ENCODE measurements at regions not wholly inside any gene's neighbourhood (a gene's known extent, or its start where the extent isn't known, plus 50 kb on each side); places are given as distances from the start of the nearest gene placed in this dataset.
"Not testable (repeated sequence)": the region's sequence is repeated elsewhere in the genome, so short reads cannot be mapped to it uniquely, and the experiment has no call there.

DNA sequence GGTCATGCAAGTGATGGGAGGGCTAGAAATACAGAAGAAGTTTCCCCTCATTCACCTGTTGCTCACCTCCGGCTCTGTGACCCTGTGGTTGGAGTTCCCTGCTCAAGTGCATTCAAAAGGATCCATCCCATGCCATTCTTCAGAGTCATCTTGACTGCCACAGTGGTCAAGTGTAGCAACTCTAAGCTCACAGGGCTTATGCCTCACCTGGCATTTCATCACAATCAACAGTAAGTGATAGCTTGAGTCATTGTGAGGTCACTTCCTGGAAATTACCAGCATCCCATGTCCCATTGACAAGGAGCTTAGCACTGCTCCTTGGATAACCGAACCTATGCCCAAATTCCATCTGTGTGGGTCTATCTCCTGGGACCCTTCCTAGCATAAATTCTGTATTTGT lies 55.6 kb downstream of the OR4C45 start:
- DNase-seq (ENCODE audit: low spot score in 2 of 2) (no peak), ATAC-seq (replicated peaks; ENCODE audit: extremely low read depth, poor library complexity, severe bottlenecking) (no peak)
- Mint-ChIP-seq H3K9me3 (peaks cover 21% of the 10 kb centered on the region), H3K4me3 (no peak overlapping the region), H3K27me3 (no peaks in the 10 kb centered on the region), H3K27ac (ENCODE audit: low read depth) (no peak overlapping the region), H3K4me1 (no peaks in the 10 kb centered on the region), H3K36me3 (ENCODE audit: insufficient read depth) (peaks cover 2% of the 10 kb centered on the region)

DNA sequence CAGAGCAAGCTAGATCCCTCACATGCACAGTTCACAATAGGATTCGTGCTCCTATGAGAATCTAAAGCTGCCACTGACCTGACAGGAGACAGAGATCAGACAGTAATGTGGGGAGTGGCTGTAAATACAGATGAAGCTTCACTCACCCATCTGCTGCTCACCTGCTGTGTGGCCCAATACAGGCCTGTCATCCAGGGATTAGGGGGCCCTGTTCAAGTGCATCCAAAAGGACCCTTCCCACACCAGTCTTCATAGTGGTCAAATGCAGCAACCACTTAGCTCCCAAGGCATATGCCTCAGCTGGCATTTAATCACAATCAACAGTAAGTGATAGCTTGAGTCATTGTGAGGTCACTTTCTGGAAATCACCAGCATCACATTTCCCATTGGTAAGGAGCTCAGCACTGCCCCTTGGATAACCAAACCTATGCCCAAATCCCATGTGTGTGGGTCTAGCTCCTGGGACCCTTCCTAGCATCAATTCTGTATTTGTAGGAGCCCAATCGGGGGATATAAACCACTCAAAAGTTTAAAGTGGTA lies 65.6 kb downstream of the OR4C45 start:
- no peak overlapping the region for H3K4me3 Mint-ChIP-seq
- no peaks in the 10 kb centered on the region for H3K27me3 Mint-ChIP-seq
- H3K4me1 Mint-ChIP-seq: no peaks in the 10 kb centered on the region
- H3K27ac Mint-ChIP-seq (ENCODE audit: low read depth): no peak overlapping the region
- H3K36me3 Mint-ChIP-seq (ENCODE audit: insufficient read depth): no peaks in the 10 kb centered on the region
- ATAC-seq (replicated peaks; ENCODE audit: extremely low read depth, poor library complexity, severe bottlenecking): no peak
- DNase-seq (ENCODE audit: low spot score in 2 of 2): no peak
- H3K9me3 Mint-ChIP-seq: no peaks in the 10 kb centered on the region

DNA sequence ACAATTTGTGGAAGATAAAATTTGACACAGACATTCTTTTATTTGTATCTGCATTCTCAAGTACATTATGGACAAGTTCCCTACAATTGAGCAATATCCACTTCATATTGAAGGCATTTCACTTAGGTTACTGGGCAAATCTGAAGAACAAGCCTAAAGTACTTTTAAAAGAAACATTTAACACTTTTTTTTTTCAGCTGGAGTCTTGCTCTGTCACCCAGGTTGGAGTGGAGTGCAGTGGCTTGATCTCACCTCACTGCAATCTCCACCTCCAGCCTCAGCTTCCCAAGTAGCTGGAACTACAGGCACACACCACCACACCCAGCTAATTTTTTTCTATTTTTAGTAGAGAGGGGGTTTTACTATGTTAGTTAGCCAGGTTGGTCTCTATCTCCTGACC lies 70.2 kb downstream of the OR4C45 start:
- H3K9me3 Mint-ChIP-seq: peaks cover under 1% of the 10 kb centered on the region
- no peak for ATAC-seq (replicated peaks; ENCODE audit: extremely low read depth, poor library complexity, severe bottlenecking)
- H3K4me1 Mint-ChIP-seq: no peaks in the 10 kb centered on the region
- H3K27me3 Mint-ChIP-seq: no peaks in the 10 kb centered on the region
- no peak overlapping the region for H3K27ac Mint-ChIP-seq (ENCODE audit: low read depth)
- no peak overlapping the region for H3K4me3 Mint-ChIP-seq
- no peaks in the 10 kb centered on the region for H3K36me3 Mint-ChIP-seq (ENCODE audit: insufficient read depth)
- no peak for DNase-seq (ENCODE audit: low spot score in 2 of 2)

DNA sequence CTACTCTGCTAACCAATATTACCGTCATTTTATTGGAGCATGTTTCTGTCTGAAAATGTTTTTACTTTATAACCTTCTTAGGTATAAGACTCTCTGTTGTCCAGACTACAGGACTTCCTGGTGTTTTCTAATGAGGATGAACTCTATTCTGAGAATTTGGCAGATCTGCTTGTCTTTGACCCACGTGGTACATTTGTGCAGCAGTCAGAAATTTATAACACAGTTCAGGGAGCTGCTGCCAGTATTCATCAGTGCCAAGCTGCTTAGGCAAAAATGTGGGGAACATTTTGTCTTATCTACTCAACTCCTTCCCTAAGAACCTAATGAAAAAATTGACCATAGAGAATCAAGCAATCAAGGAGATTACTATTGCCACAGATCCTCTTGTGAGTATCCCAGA lies 108.0 kb downstream of the OR4C45 start:
- not testable (repeated sequence) for H3K27me3 Mint-ChIP-seq; H3K36me3 Mint-ChIP-seq (ENCODE audit: insufficient read depth); ATAC-seq (replicated peaks; ENCODE audit: extremely low read depth, poor library complexity, severe bottlenecking); H3K27ac Mint-ChIP-seq (ENCODE audit: low read depth); H3K4me1 Mint-ChIP-seq; H3K4me3 Mint-ChIP-seq; DNase-seq (ENCODE audit: low spot score in 2 of 2)
- peaks cover 14% of the 10 kb centered on the region for H3K9me3 Mint-ChIP-seq

DNA sequence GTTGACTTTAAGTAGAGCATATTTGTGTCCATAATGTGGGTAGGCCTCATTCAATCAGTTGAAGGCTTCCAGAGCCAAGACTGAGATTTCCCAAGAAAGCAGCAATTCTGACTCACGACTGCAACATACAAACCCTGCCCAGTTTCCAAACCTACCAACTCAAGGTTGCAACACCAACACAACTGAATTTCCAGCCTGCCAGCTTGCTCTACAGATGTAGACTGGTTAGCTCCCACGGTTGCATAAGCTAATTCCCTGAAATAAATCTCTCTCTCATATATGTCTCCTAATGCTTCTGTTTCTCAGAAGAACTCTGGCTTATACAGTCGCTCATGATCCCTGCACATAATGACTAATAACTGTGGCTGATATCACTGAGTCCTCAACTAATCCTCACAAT lies 113.6 kb downstream of the OR4C45 start:
- DNase-seq (ENCODE audit: low spot score in 2 of 2); H3K4me1 Mint-ChIP-seq; H3K36me3 Mint-ChIP-seq (ENCODE audit: insufficient read depth); H3K4me3 Mint-ChIP-seq; H3K27me3 Mint-ChIP-seq; H3K27ac Mint-ChIP-seq (ENCODE audit: low read depth); ATAC-seq (replicated peaks; ENCODE audit: extremely low read depth, poor library complexity, severe bottlenecking): not testable (repeated sequence)
- peaks cover 23% of the 10 kb centered on the region for H3K9me3 Mint-ChIP-seq

DNA sequence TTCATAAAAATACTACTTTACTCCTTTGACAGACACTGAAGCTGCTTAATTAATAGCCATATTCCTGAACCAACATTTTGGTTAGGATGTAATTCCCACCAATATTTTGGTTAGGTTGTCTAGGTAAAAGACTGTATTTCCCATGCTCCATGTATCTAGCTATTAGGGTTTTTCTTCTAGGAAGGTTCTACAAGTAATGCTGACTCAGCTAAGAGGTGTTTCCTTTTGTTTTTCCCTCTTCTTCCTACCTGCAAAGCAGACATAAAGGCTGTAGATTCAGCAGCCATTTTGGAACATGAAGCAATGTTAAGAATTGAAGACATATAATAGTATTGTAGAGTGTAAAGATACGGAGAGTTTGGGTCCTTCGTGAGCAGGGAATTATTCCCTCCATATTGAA lies 115.3 kb downstream of the OR4C45 start:
- H3K9me3 Mint-ChIP-seq: peaks cover 38% of the 10 kb centered on the region

DNA sequence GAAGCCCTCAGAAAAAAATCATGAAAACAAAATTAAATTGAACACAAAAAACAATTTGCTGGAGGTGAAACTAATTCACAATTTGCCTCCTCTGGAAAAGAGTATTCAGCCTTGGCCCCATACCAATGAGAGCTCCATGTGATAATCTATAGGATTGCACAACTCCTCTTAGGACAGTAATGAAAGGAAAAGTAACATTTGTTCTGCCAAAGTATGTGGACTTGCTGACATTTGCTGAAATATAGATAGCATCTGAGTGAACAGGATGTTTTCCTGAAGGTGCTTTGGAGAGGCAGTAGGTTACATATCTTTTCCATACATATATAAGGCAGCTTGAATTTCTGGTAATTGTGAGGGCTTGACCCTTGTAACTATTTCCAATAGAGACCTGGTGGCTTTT lies 122.8 kb downstream of the OR4C45 start:
- no peak overlapping the region for H3K4me3 Mint-ChIP-seq
- no peaks in the 10 kb centered on the region for H3K36me3 Mint-ChIP-seq (ENCODE audit: insufficient read depth)
- no peaks in the 10 kb centered on the region for H3K4me1 Mint-ChIP-seq
- DNase-seq (ENCODE audit: low spot score in 2 of 2) (no peak), ATAC-seq (replicated peaks; ENCODE audit: extremely low read depth, poor library complexity, severe bottlenecking) (no peak)
- no peaks in the 10 kb centered on the region for H3K27me3 Mint-ChIP-seq
- no peak overlapping the region for H3K27ac Mint-ChIP-seq (ENCODE audit: low read depth)
- H3K9me3 Mint-ChIP-seq: peaks cover 45% of the 10 kb centered on the region

More for the DNA sequence above, 115.3 kb downstream of the OR4C45 start:
- not testable (repeated sequence) for H3K27me3 Mint-ChIP-seq; H3K36me3 Mint-ChIP-seq (ENCODE audit: insufficient read depth); DNase-seq (ENCODE audit: low spot score in 2 of 2); H3K27ac Mint-ChIP-seq (ENCODE audit: low read depth); ATAC-seq (replicated peaks; ENCODE audit: extremely low read depth, poor library complexity, severe bottlenecking); H3K4me1 Mint-ChIP-seq; H3K4me3 Mint-ChIP-seq

DNA sequence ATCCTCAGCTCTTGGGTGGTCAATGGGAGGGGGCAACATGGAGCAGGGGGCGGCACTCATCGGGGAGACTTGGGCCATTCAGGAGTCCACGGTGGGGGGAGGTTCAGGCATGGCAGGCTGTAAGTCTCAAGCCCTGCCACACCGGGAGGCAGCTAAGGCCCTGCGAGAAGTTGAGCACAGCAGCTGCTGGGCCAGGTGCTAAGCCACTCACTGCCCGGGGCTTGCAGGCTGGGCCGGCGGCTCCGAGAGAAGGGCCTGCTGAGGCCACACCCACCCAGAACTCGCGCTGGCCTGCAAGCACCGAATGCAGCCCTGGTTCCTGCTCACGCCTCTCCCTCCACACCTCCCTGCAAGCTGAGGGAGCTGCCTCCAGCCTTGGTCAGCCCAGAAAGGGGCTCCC lies 131.4 kb downstream of the OR4C45 start:
- peaks cover 27% of the 10 kb centered on the region for H3K9me3 Mint-ChIP-seq
- no peak overlapping the region for H3K4me3 Mint-ChIP-seq

DNA sequence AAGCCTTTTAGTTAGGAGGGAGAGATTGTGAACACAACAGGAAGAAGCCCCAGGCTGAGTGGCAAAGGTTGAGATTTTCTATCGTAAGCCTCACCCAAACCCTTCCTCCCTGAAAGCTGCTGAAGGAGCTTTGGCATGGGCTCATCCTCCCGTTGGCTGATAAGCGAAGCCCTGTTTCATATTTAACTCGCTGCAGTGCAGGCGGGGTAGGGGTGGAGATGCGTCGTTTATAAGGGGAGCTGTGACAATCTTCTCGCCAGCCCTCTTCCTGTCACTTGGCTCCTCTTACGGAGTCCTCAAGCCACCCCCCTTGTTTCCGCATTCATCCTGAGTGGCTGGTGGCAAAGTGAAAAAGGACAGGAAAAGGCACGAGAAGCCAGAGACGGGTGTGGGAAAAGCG lies 137.0 kb downstream of the OR4C45 start:
- ATAC-seq (replicated peaks; ENCODE audit: extremely low read depth, poor library complexity, severe bottlenecking) (no peak), DNase-seq (ENCODE audit: low spot score in 2 of 2) (no peak)
- Mint-ChIP-seq H3K36me3 (ENCODE audit: insufficient read depth) (no peaks in the 10 kb centered on the region), H3K4me3 (no peak overlapping the region), H3K9me3 (peaks cover 13% of the 10 kb centered on the region), H3K4me1 (no peaks in the 10 kb centered on the region), H3K27me3 (no peaks in the 10 kb centered on the region), H3K27ac (ENCODE audit: low read depth) (no peak overlapping the region)

More for the DNA sequence above, 131.4 kb downstream of the OR4C45 start:
- Mint-ChIP-seq H3K27me3 (no peaks in the 10 kb centered on the region), H3K4me1 (no peaks in the 10 kb centered on the region), H3K36me3 (ENCODE audit: insufficient read depth) (no peaks in the 10 kb centered on the region), H3K27ac (ENCODE audit: low read depth) (no peak overlapping the region)
- no peak for DNase-seq (ENCODE audit: low spot score in 2 of 2)
- ATAC-seq (replicated peaks; ENCODE audit: extremely low read depth, poor library complexity, severe bottlenecking): no peak

DNA sequence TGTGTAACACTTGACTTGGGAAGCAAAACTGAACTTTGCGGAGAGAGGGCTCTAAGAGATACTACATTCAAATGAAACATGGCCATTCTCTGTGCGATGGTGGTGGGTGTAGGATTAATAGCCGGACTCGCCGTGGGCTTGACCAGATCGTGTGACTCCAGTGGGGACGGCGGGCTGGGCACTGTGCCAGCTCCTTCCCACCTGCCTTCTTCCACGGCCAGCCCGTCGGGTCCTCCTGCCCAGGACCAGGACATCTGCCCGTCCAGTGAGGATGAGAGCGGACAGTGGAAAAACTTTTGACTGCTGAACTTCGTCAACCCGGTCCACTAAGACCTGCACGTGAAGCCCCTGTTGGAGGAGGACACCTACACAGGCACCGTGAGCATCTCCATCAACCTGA lies 137.4 kb downstream of the OR4C45 start:
- no peak overlapping the region for H3K4me3 Mint-ChIP-seq
- H3K27me3 Mint-ChIP-seq: no peaks in the 10 kb centered on the region
- ATAC-seq (replicated peaks; ENCODE audit: extremely low read depth, poor library complexity, severe bottlenecking) (no peak), DNase-seq (ENCODE audit: low spot score in 2 of 2) (no peak)
- H3K27ac Mint-ChIP-seq (ENCODE audit: low read depth): no peak overlapping the region
- H3K4me1 Mint-ChIP-seq: no peaks in the 10 kb centered on the region
- peaks cover 18% of the 10 kb centered on the region for H3K9me3 Mint-ChIP-seq
- H3K36me3 Mint-ChIP-seq (ENCODE audit: insufficient read depth): no peaks in the 10 kb centered on the region

DNA sequence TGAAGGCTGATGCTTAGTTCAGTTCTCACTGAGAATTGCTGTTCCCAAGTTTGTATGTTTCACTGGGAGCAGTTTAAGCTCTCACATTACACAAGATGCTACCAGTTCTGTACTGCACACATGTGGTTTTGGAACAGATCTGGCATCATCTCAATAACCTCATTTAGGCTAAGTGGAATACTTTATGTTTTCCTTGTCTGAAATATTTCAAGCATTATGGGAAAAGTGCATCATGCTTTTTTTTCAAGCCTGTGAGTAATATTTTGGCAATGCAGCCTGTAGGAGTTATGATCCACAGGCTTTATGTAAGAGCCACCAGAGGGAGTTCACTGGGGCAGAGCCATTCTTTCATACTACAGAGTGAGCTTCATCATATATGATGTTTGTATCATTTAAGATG lies 141.5 kb downstream of the OR4C45 start:
- no peaks in the 10 kb centered on the region for H3K27me3 Mint-ChIP-seq
- no peak overlapping the region for H3K4me3 Mint-ChIP-seq
- no peaks in the 10 kb centered on the region for H3K4me1 Mint-ChIP-seq
- ATAC-seq (replicated peaks; ENCODE audit: extremely low read depth, poor library complexity, severe bottlenecking): no peak
- H3K36me3 Mint-ChIP-seq (ENCODE audit: insufficient read depth): no peaks in the 10 kb centered on the region
- H3K9me3 Mint-ChIP-seq: peaks cover 18% of the 10 kb centered on the region
- H3K27ac Mint-ChIP-seq (ENCODE audit: low read depth): no peak overlapping the region
- DNase-seq (ENCODE audit: low spot score in 2 of 2): no peak

DNA sequence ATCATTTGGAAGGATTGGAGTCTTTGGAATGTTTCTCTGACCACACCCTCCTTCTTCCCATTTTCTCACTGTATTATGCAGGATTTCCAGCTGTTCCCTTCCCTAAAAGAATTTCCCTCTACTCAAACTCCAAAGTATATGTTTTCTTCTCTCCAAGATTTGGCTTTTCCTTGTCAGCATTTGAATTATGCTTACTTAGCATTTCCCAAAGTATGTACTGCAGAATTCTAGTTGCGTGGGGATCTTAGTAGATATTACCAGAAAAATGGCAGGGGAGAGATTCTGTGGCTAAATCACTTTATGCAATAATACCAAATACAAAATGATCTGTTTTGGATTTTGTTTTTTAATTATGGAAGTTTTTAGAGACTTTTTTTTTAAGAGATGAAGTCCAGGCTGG lies 142.3 kb downstream of the OR4C45 start:
- no peak overlapping the region for H3K4me3 Mint-ChIP-seq
- no peak overlapping the region for H3K27ac Mint-ChIP-seq (ENCODE audit: low read depth)
- ATAC-seq (replicated peaks; ENCODE audit: extremely low read depth, poor library complexity, severe bottlenecking) (no peak), DNase-seq (ENCODE audit: low spot score in 2 of 2) (no peak)
- H3K36me3 Mint-ChIP-seq (ENCODE audit: insufficient read depth): no peaks in the 10 kb centered on the region
- no peaks in the 10 kb centered on the region for H3K4me1 Mint-ChIP-seq
- no peaks in the 10 kb centered on the region for H3K27me3 Mint-ChIP-seq
- H3K9me3 Mint-ChIP-seq: peaks cover 13% of the 10 kb centered on the region

DNA sequence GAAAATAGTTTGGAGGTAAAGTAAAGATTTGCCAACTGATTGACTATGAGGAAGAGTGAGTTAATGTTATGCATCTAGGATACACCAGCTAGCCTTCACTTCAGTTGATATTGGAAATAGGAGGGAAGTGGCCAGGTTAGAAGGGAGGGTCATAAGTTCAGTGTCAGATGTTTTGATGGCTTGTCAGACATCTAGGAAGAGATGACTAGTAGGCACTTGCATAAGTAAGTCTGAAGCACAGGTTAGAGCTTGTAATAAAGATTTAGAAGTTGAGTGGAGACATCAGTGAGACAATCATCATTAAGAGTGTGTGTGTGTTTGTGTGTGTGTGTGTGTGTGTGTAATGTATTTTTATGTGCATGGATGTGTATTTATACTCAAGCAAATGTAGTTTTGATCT lies 146.1 kb downstream of the OR4C45 start:
- Mint-ChIP-seq H3K27ac (ENCODE audit: low read depth) (no peak overlapping the region), H3K9me3 (peaks cover 18% of the 10 kb centered on the region), H3K27me3 (no peaks in the 10 kb centered on the region), H3K36me3 (ENCODE audit: insufficient read depth) (no peaks in the 10 kb centered on the region), H3K4me3 (no peak overlapping the region), H3K4me1 (no peaks in the 10 kb centered on the region)
- ATAC-seq (replicated peaks; ENCODE audit: extremely low read depth, poor library complexity, severe bottlenecking) (no peak), DNase-seq (ENCODE audit: low spot score in 2 of 2) (no peak)

DNA sequence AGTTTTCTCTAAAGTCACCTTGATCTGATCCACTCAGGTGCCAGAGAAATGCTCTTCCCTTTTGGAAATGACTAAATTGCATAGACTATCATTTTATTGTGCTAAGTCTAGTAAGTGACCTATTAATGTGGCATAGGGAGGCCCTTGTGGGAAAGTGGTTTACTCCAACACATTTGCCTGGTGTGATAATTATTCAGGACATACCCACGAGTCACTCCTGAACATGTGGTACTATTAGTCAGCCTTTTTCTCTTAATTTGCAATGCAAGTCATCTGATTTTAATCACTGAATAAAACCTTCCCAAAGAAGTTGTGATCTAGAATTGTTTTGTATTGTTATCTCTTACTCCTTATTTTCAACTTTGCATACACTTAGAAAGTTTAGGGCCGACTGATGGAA lies 148.7 kb downstream of the OR4C45 start:
- Mint-ChIP-seq H3K9me3 (peaks cover 28% of the 10 kb centered on the region), H3K4me1 (no peaks in the 10 kb centered on the region), H3K27ac (ENCODE audit: low read depth) (no peak overlapping the region), H3K27me3 (no peaks in the 10 kb centered on the region), H3K4me3 (no peak overlapping the region), H3K36me3 (ENCODE audit: insufficient read depth) (peaks cover 2% of the 10 kb centered on the region)
- DNase-seq (ENCODE audit: low spot score in 2 of 2): no peak
- no peak for ATAC-seq (replicated peaks; ENCODE audit: extremely low read depth, poor library complexity, severe bottlenecking)

Data from central memory CD8-positive, alpha-beta T cell (primary cell).